ENCODE measurements at regions not wholly inside any gene's neighbourhood (a gene's known extent, or its start where the extent isn't known, plus 50 kb on each side); places are given as distances from the start of the nearest gene placed in this dataset.

DNA sequence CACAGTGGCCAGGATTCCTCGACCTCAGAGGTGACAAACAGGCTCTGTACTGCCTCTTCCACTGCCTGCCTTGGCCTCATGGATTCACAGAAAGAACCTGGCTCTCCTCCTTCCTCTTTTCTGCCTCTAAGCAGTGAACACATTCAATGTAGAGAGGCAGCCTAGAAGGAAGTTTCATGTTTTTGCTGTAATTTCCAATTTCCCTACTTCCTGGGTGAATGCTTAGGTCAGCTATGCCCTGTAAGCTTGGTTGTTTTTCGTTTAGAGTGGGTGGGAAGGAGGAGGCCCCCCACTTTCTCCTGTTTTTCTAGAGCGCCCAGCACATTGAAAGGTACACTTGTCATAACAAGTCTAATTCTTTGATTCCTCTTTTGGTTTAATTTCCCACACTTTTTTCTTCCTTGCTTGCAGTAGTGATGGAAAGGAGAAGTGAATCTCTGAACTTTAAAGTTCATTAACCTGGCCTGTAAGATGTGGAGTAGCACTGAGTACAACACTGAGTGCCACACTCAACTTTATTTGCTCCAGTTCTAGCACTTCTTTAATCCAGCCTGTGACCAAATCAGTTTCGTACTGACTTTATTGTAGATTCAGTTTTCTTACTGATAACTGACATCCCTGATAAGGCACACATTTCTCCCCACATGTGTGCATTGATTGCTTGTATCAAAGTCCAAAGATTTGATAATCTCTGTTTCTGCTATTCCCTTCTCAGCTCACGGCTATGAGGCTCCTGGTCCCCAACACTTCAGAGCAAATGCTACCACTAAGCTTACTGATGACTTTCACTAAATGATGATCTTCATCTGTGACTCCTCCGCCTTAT is 100.0 kb upstream of the MAN1A1 start:
- no peak for TF ChIP-seq CTCF (IDR thresholded peaks at IDR 0.05; ENCODE audit: control insufficient read depth, extremely low read depth, insufficient read depth)
- no peak overlapping the region for H3K4me3 ChIP-seq (ENCODE audit: low read depth, low read length)
- DNase-seq (ENCODE audit: low read depth): no peak

DNA sequence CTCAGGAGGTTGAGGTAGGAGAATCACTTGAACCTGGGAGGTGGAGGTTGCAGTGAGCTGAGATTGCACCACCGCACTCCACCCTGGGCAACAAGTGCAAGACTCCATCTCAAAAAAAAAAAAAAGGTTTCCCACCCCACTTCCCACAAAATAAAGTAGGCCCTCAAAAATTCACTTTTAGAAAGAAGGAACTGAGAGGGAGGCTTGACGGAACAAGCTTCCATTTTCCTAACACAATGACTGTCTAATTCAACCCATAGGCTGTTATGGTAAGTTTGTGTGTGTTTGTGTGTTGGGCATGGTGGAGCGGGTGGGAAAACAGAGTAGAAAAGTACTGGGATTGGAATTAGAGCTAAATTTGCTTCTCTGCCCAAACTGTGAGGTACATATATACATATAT is 98.4 kb upstream of the MAN1A1 start:
- no peak for DNase-seq (ENCODE audit: low read depth)
- no peak for TF ChIP-seq CTCF (IDR thresholded peaks at IDR 0.05; ENCODE audit: control insufficient read depth, extremely low read depth, insufficient read depth)
- no peak overlapping the region for H3K4me3 ChIP-seq (ENCODE audit: low read depth, low read length)

DNA sequence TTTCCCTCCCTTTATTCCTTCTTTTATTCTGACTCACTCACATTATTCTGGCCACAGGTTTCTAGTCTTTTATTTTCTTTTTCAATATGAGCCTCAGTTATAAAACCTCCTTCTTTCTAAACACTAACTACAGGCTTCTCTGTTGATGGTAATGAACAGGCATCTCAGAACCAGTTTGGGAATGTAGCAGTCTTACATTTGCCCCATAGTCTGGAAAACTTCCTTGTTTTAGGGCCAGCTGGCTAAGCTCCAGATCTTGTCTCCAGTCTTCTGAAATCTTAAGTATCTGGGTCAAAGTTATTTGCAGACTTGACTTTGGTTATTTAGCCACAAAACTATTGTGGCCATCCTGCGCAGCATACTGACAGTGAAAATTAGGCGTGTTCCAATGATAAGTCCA is 97.0 kb upstream of the MAN1A1 start:
- DNase-seq (ENCODE audit: low read depth): peak; percentile 11
- TF ChIP-seq CTCF (IDR thresholded peaks at IDR 0.05; ENCODE audit: control insufficient read depth, extremely low read depth, insufficient read depth): no peak
- H3K4me3 ChIP-seq (ENCODE audit: low read depth, low read length): no peak overlapping the region

DNA sequence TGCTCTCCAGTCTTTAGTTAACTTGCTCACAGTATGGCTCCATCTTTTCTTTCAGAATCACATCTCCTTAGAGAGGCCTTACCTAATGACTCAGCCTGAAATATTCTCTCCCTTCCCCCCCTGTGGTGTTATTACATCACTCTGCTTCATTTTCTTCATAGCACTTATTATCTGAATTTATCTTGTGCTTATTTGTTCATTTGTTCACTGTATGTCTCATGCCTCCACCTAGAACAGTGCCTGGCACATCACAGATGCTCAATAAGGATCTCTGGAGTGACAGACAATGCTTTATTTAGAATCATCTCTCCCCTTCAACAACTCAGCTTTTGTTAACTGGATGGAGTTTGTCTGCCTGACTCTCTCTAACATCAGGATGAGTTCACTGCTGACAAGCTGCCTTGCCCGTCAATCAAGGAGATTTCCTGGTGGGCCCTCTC is 96.6 kb upstream of the MAN1A1 start:
- H3K4me3 ChIP-seq (ENCODE audit: low read depth, low read length): no peak overlapping the region
- no peak for DNase-seq (ENCODE audit: low read depth)
- no peak for TF ChIP-seq CTCF (IDR thresholded peaks at IDR 0.05; ENCODE audit: control insufficient read depth, extremely low read depth, insufficient read depth)

DNA sequence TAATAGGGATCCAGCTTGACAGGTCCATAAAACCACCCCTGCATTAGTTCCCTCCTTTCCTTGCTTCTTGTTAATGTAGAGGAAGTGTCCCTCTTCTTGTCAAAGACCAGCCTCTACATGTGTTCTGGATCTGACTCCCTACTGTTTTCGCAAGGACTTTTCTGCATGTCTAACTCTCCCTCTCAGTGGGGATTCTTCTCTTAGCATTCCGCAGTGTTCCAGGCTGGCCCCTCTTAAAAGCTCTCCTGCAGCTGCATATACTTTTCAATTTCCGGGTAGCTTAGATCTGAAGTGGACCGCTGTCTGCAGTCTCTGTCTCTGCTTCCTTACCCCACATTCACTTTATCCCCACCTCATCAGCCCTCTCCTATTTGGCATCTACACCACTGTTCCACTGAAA is 96.1 kb upstream of the MAN1A1 start:
- no peak for TF ChIP-seq CTCF (IDR thresholded peaks at IDR 0.05; ENCODE audit: control insufficient read depth, extremely low read depth, insufficient read depth)
- DNase-seq (ENCODE audit: low read depth): no peak
- H3K4me3 ChIP-seq (ENCODE audit: low read depth, low read length): no peak overlapping the region

GRCh38 chr6:119444642-119445557 is 95.3 kb upstream of the MAN1A1 start:
- TF ChIP-seq CTCF (IDR thresholded peaks at IDR 0.05; ENCODE audit: control insufficient read depth, extremely low read depth, insufficient read depth): no peak
- no peak for DNase-seq (ENCODE audit: low read depth)
- H3K4me3 ChIP-seq (ENCODE audit: low read depth, low read length): no peak overlapping the region

Measured in LNCaP clone FGC (cell line).